ENCODE measurements at regions not wholly inside any gene's neighbourhood (a gene's known extent, or its start where the extent isn't known, plus 50 kb on each side); places are given as distances from the start of the nearest gene placed in this dataset.

- Histone ChIP-seq H2AFZ (ENCODE audit: low read length) (no peak overlapping the region), H3K4me3 (ENCODE audit: low read length, poor library complexity, severe bottlenecking) (no peak overlapping the region), H3K9me2 (replicated peaks; ENCODE audit: low read depth, low read length) (0 out of 2 replicates have a peak, but pooled peaks cover 5% of the 10 kb centered on the region), H4K20me1 (ENCODE audit: insufficient read depth, low read length, poor library complexity, severe bottlenecking) (no peaks in the 10 kb centered on the region), H3K27me3 (ENCODE audit: insufficient read depth, low read length, poor library complexity, severe bottlenecking) (no peaks in the 10 kb centered on the region), H3K36me3 (ENCODE audit: insufficient read depth, low read length) (no peaks in the 10 kb centered on the region), H3F3A (ENCODE audit: low read depth) (no peaks in the 10 kb centered on the region), H3K9me3 (ENCODE audit: insufficient read depth, low read depth, low read length) (no peaks in the 10 kb centered on the region), H3K9ac (ENCODE audit: low read depth, low read length, poor library complexity, severe bottlenecking) (no peak overlapping the region), H3K79me2 (ENCODE audit: insufficient read depth, low read length) (no peaks in the 10 kb centered on the region), H3K4me1 (ENCODE audit: insufficient read depth, low read length, poor library complexity, severe bottlenecking) (no peaks in the 10 kb centered on the region), H3K4me2 (ENCODE audit: low read depth, low read length, poor library complexity, severe bottlenecking) (no peak overlapping the region)
- TF ChIP-seq EZH2phosphoT487 (IDR thresholded peaks at IDR 0.05; ENCODE audit: borderline replicate concordance), result no peak
- TF ChIP-seq, protein P1, sequence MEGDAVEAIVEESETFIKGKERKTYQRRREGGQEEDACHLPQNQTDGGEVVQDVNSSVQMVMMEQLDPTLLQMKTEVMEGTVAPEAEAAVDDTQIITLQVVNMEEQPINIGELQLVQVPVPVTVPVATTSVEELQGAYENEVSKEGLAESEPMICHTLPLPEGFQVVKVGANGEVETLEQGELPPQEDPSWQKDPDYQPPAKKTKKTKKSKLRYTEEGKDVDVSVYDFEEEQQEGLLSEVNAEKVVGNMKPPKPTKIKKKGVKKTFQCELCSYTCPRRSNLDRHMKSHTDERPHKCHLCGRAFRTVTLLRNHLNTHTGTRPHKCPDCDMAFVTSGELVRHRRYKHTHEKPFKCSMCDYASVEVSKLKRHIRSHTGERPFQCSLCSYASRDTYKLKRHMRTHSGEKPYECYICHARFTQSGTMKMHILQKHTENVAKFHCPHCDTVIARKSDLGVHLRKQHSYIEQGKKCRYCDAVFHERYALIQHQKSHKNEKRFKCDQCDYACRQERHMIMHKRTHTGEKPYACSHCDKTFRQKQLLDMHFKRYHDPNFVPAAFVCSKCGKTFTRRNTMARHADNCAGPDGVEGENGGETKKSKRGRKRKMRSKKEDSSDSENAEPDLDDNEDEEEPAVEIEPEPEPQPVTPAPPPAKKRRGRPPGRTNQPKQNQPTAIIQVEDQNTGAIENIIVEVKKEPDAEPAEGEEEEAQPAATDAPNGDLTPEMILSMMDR (conservative IDR thresholded peaks at IDR 0.05; ENCODE audit: low read length), result no peak
Observed at GRCh38 chr21:24011087-24011486, 1596.2 kb downstream of the MRPL39 start.

DNA sequence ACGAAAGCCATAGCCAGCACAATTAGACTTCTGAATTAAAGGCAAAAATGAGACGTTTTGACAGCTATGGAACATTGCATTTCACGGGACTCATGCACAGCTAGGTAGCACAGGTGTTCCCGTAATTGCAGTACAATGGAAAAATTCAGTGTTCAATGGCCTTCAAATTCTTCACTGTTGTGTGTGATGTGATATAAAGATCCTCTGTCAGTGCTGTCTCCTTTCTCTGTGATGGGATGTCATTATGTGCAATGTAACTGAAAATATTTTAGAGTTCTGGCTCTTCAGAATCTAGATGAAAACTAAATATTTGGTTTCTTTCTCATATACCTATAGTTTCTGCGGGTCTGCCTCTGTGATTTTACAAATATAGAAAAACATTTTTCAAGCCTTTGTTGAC lies 1599.7 kb downstream of the MRPL39 start:
- Histone ChIP-seq H3K9ac (ENCODE audit: low read depth, low read length, poor library complexity, severe bottlenecking) (no peak overlapping the region), H3K9me2 (replicated peaks; ENCODE audit: low read depth, low read length) (0 out of 2 replicates have a peak, but pooled peaks cover 5% of the 10 kb centered on the region), H3K36me3 (ENCODE audit: insufficient read depth, low read length) (no peaks in the 10 kb centered on the region), H3K9me3 (ENCODE audit: insufficient read depth, low read depth, low read length) (no peaks in the 10 kb centered on the region), H3K27me3 (ENCODE audit: insufficient read depth, low read length, poor library complexity, severe bottlenecking) (no peaks in the 10 kb centered on the region), H3K4me2 (ENCODE audit: low read depth, low read length, poor library complexity, severe bottlenecking) (no peak overlapping the region), H3F3A (ENCODE audit: low read depth) (no peaks in the 10 kb centered on the region), H3K4me3 (ENCODE audit: low read length, poor library complexity, severe bottlenecking) (no peak overlapping the region), H2AFZ (ENCODE audit: low read length) (no peak overlapping the region), H3K4me1 (ENCODE audit: insufficient read depth, low read length, poor library complexity, severe bottlenecking) (no peaks in the 10 kb centered on the region), H3K79me2 (ENCODE audit: insufficient read depth, low read length) (no peaks in the 10 kb centered on the region), H4K20me1 (ENCODE audit: insufficient read depth, low read length, poor library complexity, severe bottlenecking) (no peaks in the 10 kb centered on the region)
- TF ChIP-seq, protein P1 (conservative IDR thresholded peaks at IDR 0.05; ENCODE audit: low read length), result no peak
- TF ChIP-seq EZH2phosphoT487 (IDR thresholded peaks at IDR 0.05; ENCODE audit: borderline replicate concordance), result no peak

DNA sequence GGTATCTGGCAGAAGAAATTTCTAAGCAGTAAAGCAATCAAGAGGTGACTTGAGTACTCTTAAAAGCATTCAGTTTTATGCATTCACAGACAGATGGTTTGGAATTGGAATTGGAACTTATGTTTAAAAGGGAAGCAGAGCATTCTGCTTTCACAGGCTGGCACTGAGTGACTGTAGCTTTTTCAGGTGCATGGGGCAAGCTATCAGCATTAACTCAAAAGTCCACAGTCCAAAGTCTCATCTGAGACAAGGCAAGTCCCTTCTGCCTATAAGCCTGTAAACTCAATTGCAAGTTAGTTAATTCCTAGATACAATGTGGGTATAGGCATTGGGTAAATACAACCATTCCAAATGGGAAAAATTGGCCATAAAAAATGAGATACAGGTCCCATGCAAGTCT lies 1620.3 kb downstream of the MRPL39 start:
- no peaks in the 10 kb centered on the region for H4K20me1 ChIP-seq (ENCODE audit: insufficient read depth, low read length, poor library complexity, severe bottlenecking)
- no peaks in the 10 kb centered on the region; the same call in 1 of the 2 replicates for H3K9me3 ChIP-seq (ENCODE audit: insufficient read depth, low read depth, low read length)
- H3K4me2 ChIP-seq (ENCODE audit: low read depth, low read length, poor library complexity, severe bottlenecking), result no peak overlapping the region
- H3F3A ChIP-seq (ENCODE audit: low read depth), result no peaks in the 10 kb centered on the region
- no peaks in the 10 kb centered on the region for H3K9me2 ChIP-seq (replicated peaks; ENCODE audit: low read depth, low read length)
- no peaks in the 10 kb centered on the region for H3K27me3 ChIP-seq (ENCODE audit: insufficient read depth, low read length, poor library complexity, severe bottlenecking)
- no peaks in the 10 kb centered on the region for H3K4me1 ChIP-seq (ENCODE audit: insufficient read depth, low read length, poor library complexity, severe bottlenecking)
- no peaks in the 10 kb centered on the region for H3K79me2 ChIP-seq (ENCODE audit: insufficient read depth, low read length)
- TF ChIP-seq, protein P1 (conservative IDR thresholded peaks at IDR 0.05; ENCODE audit: low read length), result no peak
- TF ChIP-seq EZH2phosphoT487 (IDR thresholded peaks at IDR 0.05; ENCODE audit: borderline replicate concordance), result no peak
- no peaks in the 10 kb centered on the region for H3K36me3 ChIP-seq (ENCODE audit: insufficient read depth, low read length)
- H2AFZ ChIP-seq (ENCODE audit: low read length), result no peak overlapping the region
- no peak overlapping the region for H3K9ac ChIP-seq (ENCODE audit: low read depth, low read length, poor library complexity, severe bottlenecking)
- no peak overlapping the region for H3K4me3 ChIP-seq (ENCODE audit: low read length, poor library complexity, severe bottlenecking)

Data from Loucy (cell line).